ENCODE measurements at regions not wholly inside any gene's neighbourhood (a gene's known extent, or its start where the extent isn't known, plus 50 kb on each side); places are given as distances from the start of the nearest gene placed in this dataset.

GRCh38 chr15:89387140-89387903, 52.7 kb upstream of the POLG start:
- TF ChIP-seq, protein P1, sequence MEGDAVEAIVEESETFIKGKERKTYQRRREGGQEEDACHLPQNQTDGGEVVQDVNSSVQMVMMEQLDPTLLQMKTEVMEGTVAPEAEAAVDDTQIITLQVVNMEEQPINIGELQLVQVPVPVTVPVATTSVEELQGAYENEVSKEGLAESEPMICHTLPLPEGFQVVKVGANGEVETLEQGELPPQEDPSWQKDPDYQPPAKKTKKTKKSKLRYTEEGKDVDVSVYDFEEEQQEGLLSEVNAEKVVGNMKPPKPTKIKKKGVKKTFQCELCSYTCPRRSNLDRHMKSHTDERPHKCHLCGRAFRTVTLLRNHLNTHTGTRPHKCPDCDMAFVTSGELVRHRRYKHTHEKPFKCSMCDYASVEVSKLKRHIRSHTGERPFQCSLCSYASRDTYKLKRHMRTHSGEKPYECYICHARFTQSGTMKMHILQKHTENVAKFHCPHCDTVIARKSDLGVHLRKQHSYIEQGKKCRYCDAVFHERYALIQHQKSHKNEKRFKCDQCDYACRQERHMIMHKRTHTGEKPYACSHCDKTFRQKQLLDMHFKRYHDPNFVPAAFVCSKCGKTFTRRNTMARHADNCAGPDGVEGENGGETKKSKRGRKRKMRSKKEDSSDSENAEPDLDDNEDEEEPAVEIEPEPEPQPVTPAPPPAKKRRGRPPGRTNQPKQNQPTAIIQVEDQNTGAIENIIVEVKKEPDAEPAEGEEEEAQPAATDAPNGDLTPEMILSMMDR (IDR thresholded peaks at IDR 0.05) = no peak
- no peak for TF ChIP-seq POLR2A (IDR thresholded peaks at IDR 0.05)

Measured in uterus (tissue), 2 donors.